HG03457 (cell line): ENCODE measurements at regions not wholly inside any gene's neighbourhood (a gene's known extent, or its start where the extent isn't known, plus 50 kb on each side); places are given as distances from the start of the nearest gene placed in this dataset.
"Not testable (repeated sequence)": the region's sequence is repeated elsewhere in the genome, so short reads cannot be mapped to it uniquely, and the experiment has no call there.

Experiments used
- ATAC-seq: cut with Tn5 transposase; IDR thresholded peaks from one replicate; pipeline ENCODE4 v1.9.1; 2021; ENCODE audit warnings: moderate number of reproducible peaks; ENCODE audit not compliant: unreplicated experiment

DNA sequence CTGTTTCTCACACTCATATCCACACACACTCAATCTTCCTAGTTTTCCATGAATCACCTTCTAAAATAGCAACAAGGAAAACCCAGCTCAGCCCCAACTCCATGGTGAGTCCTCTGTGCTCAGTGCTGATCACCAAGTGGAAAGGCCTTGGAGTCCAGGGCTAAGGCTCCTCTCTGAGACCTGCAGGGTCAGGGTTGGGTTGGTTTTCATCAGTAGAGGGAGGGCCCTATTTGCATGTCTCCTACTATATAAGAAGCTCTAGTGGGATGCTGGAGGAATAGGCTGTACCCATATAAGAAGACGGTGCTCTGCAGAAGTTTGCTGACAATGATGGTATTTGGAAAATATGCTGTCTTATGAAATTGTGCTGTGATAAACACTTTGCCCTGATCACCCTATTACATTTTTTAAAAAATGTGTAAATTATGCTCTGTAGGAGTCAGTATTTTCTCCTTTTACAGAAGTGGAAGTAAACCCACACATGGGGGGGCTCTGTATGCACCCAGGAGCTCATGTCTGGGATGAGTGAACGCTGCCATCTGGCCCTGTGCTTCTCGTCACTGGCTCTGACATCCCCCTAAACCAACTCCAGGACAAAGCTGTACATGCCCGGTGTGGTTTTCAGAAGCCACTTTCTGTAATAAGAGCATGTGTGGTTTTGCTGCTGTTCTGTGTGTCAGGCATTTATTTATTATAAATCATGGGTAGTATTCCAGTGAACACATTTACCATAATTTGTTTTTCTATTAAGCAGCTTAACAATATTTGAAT is 536.3 kb downstream of the TMEM121 start:
- ATAC-seq: no peak

DNA sequence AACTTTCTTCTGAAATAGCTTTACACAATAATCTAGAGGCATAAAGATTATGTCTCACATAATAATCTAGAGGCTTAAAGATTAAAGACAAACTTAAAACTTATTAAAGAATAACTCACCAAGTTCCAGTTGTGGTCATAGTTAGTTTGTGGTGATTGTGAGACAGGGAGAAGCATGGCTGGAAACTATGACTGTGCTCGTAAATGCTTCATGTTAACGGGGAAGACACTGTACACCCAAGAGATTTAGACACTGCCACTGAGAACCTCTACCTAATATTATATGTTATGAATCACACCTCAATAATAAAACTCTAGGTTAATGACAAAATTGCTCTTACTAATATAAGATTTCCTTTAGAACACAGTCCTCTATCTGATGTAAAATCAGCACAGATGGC is 541.6 kb downstream of the TMEM121 start:
- no peak for ATAC-seq

DNA sequence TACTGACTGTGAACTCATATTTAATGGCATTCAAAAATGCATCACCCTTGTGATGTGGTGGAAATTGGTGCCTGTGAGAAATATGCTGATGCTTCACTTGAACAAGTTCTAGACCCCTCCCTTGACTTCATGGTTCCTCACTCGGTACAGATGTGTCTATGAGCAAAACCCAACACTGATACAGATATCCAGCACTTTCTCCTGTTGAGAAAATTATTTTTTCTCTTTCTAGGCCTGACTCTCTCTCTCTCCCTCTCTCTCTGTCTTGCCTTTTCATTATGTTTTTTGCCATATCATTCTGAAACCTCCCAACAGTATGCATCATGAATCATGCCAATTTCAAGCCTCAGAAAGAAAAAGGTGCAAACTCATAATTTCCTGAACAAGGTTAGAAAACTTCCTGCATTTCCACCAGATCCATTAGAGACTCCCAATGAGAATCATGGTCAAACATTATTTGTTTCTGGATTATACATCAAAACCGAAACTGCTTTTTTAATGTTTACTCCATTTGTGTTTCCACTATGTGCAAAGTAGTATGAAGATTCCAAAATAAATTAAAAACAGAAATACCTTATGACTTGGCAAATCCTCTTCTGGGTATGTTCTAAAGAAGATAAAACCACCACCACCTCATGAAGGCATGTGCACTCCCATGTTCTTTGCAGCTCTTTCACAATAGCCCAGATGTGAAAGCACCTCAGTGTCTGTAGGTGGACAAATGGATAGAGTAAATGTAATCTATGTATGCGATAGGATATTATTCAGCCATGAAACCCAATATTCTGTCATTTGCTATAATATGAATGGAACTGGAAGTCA is 543.6 kb downstream of the TMEM121 start:
- ATAC-seq: no peak

DNA sequence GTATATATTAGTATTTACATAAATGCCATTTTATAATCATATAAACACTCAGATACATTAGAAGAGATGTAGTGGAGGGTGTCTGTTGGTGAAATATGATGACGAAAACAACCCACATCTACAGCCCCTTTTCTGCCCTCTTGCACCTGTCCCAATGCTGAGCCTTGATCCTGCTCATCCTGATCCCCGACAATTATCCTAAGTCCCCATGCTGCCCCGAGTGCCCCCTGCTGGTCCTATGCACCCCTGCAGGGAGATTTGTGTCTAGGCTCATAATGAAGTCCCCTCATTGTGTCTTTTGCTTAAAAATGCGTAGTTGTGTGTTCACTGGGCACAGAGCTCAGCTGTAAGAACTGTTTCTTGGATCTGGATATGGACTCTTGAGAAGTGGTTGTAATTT is 554.5 kb downstream of the TMEM121 start:
- ATAC-seq: no peak

DNA sequence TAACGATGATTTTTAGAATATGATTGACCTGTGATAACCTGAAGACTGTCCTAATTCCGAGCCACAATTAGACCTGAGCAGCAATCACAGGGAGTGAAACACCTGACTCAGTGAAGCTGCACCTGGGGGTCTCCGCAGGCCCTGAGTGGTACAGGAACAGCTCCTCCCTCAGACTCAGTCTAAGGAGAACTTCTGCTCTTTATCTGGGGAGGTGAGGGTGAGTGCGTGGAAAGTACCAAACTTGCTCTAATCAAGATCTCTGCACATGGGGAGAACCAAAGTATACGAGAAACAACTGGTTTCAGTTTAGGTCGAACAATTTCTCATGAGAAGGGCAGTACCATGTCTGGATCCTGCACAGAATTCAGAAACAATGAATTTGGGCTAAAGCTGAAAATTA is 555.3 kb downstream of the TMEM121 start:
- not testable (repeated sequence) for ATAC-seq

DNA sequence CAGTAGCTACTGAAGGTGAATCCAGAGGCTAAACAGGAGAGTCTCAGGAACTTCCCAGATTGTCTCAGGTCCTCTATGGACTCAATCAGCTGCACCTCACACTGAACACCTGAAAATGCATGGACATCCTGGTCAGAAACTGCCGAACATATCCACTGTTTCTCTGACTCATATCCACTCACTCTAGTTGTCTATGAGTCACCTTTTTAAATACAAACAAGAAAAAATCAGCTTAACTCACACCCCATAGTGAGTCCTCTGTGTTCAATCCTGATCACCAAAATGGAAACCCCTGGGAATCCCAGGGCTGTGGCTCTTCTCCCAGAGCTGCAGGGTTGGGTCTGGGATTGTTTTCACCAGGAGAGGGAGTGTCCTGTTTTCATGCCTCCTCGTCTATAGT is 556.7 kb downstream of the TMEM121 start:
- ATAC-seq: no peak

DNA sequence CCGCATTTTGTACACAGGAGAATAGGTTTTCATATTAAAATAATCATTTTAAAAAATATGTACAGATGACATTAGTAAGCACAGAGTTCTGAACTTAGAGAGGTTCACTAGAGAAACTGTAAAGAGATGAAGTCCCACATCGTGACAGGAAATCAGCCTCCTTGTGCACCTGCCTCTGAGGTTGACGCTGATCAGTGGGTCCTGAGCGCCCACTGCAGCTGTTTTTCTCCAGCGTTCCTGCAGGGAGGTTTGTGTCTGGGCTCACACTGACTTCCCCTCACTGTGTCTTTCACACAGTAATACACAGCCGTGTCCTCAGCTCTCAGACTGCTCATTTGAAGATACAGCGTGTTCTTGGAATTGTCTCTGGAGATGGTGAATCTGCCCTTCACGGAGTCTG is 561.5 kb downstream of the TMEM121 start:
- no peak for ATAC-seq

DNA sequence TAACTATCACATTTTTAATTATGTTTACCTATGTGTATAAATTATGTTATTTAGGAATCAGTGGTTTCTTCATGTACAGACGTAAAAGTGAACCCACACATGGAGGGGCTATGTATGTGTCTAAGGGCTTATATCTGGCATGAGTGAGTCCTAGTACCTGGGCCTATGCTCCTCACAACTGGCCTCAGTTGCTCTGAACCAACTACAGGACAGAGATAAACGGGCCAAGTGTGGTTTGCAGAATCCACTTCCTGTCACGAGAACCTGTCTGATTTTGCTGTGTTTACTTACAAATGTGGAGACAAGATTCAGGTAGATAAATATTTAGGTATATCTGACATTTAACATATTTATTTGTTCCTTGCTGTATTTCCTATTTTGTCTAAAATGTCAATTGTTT is 562.5 kb downstream of the TMEM121 start:
- ATAC-seq: not testable (repeated sequence)

DNA sequence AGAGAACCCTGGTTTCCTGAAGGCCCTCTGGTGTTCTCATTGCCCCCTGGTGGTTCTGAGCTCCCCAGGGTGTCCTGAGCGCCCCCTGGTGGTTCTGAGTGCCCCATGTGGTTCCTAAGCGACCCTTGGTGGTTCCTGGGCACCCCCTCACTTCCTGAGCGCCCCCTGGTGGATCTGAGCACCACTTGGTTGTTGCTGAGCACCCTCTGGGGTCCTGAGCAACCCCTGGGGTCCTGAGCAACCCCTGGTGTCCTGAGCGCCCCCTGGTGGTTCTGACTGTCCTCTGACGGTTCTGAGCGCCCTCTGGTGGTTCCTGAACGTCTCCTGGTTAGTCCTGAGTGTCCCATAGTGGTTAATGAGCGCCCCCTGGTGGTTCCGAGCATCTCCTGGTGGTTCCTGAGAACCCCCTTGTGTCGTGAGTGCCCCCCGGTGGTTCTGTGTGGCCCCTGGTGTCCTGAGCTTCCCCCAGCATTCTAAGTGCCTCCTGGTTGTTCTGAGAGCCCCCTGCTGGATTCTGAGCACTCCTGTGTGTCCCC is 568.3 kb downstream of the TMEM121 start:
- no peak for ATAC-seq

DNA sequence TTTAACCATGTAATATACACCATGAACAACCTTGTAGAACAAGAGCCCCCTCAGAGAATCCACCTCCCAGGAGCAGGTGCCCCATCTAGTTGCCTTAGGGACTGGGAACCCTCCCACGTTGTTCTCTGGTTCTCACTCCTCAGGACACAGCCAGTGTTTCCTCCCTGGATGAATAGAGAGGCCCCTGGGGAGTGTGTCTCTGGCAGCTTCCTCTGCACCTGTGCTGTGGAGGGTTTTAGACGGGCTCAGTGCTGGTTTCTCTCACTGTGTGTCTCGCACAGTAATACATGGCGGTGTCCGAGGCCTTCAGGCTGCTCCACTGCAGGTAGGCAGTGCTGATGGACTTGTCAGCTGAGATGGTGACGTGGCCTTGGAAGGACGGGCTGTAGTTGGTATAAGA is 581.3 kb downstream of the TMEM121 start:
- no peak for ATAC-seq

DNA sequence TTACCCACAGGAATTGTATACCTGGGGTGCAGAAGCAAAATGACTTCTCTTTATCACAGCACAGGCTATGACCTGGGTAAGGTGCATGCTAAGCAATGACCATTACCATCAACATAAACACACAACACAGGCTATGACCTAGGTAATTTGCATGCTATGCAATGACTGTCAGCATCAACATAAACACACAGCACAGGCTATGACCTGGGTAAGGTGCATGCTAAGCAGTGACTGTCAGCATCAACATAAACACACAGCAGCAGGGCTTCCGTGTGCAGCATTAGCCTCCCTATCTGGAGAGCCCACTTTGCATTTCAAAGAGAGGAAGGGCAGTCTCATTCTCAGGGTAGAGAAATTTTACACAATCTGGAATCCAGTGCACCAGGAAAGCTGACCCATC is 583.0 kb downstream of the TMEM121 start:
- no peak for ATAC-seq

DNA sequence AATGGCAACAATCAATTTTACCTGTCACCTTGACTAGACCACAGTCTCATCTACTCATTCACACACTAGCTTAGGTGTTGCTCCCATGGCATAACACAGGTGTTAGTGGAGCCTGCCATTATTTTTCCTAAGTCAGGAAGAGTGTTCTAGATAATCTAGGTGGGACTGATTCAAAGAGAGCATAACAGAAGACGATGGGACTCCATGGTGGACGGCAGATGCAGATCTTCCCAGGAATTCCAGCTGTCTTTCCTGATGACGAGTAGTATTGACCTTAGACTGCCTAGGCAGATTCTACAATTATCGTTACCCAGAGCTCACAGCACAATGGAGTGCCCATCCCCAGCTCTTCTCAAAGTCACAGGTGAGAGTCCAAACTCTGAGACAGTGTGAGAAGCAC is 589.0 kb downstream of the TMEM121 start:
- ATAC-seq: no peak

DNA sequence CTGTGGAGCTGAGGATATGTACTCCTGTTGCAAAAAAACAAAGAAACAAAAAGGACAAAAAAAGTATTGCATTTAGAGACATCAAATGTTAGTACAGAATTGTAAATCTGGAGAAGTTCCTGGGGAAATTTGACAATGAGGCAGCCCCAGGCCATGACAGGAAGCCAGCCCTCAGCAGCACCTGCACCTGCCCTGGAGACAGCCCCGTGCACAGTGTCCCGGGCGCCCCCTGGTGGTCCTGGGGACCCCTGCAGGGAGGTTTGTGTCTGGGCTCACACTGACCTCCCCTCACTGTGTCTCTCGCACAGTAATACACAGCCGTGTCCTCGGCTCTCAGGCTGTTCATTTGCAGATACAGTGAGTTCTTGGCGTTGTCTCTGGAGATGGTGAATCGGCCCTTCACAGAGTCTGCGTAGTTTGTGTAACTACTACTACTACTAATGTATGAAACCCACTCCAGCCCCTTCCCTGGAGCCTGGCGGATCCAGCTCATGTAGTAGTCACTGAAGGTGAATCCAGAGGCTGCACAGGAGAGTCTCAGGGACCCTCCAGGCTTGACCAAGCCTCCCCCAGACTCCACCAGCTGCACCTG is 590.1 kb downstream of the TMEM121 start:
- not testable (repeated sequence) for ATAC-seq

DNA sequence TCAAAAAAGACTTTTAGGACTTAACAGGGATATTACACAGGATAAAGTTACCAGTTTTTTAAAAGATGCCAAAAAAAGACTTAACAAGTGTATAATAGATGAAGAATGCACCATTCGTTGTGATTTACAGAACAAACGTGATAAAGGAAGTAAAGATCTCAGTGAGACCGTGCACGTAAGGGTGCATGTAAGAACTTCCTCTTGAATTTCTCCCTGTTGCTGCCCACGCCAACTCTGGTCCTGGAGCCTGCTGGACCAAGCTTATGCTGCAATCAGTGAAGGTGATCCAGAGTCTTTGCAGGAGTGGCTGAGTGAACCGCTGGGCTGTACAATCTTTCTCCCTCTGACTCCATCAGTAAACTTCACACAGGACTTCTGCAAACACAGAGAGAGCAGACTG is 593.7 kb downstream of the TMEM121 start:
- no peak for ATAC-seq

DNA sequence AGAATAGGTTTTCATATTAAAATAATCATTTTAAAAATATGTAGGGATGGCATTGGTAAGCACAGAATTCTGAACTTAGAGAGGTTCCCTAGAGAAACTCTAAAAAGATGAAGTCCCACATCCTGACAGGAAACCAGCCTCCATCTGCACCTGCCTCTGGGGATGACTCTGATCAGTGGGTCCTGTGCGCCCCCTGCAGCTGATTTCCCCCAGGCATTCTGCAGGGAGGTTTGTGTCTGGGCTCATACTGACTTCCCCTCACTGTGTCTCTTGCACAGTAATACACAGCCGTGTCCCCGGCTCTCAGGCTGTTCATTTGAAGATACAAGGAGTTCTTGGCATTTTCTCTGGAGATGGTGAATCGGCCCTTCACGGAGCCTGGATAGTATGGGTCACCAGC is 602.9 kb downstream of the TMEM121 start:
- no peak for ATAC-seq

DNA sequence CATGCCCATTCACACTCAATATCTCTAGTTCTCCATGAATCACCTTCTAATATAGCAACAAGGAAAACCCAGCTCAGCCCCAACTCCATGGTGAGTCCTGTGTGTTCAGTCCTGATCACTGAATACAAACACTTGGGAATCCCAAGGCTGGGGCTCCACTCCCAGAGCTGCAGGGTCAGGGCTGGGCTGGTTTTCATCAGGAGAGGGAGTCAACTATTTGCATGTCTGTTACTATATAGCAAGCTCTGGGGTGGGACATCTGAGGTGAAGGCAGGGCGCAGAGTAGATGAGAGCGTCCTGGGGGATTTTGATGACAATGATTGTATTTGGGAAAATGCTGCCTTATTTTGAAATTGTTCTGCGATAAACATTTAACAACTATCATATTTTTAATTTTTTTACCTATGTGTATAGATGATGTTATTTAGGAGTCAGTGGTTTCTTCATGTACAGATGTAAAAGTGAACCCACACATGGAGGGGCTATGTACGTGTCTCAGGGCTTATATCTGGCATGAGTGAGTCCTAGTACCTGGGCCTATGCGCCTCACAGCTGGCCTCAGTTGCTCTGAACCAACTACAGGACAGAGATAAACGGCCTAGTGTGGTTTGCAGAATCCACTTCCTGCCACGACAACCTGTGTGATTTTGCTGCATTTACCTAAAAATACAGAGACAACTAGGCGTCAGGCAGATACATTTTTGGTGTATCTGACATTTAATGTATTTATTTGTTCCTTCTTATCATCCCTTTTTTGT is 603.7 kb downstream of the TMEM121 start:
- not testable (repeated sequence) for ATAC-seq

DNA sequence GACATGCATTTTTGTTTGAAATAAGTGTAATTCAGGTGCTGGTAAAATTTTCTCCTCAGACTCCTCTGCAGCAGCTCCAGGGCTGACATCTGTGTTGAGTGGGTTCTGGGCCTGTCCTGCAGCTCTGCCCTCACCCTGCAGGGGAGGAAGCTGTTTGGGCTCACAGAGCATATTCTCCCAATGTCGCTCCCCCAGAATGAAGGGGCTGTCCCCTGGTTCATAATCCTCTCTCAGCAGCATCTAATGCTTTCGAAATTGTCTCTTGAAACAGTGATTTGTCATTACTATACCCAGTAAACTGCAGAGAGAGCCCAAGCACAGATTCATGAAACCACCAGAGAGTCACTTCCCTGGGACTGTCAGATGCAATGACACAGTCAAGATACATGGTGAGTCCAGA is 606.7 kb downstream of the TMEM121 start:
- not testable (repeated sequence) for ATAC-seq

DNA sequence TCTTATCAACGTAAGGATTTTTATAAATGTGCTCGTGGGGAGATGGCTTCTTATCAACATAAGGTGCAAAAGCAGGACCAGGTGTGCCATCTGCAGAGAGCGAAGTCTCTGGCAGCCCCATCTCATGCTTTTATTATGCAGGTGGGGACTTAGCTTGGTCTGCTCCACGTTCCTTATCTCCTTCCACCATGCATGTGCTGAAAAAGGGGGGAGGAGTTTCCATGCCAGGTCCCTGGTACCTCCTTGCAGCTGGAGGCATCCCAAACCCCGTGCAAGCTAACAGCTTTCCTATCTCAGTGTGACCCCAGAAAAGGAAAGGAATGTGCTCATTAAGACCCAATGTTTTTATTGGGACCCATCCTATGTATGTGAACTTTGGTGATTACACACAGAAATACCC is 608.5 kb downstream of the TMEM121 start:
- no peak for ATAC-seq

DNA sequence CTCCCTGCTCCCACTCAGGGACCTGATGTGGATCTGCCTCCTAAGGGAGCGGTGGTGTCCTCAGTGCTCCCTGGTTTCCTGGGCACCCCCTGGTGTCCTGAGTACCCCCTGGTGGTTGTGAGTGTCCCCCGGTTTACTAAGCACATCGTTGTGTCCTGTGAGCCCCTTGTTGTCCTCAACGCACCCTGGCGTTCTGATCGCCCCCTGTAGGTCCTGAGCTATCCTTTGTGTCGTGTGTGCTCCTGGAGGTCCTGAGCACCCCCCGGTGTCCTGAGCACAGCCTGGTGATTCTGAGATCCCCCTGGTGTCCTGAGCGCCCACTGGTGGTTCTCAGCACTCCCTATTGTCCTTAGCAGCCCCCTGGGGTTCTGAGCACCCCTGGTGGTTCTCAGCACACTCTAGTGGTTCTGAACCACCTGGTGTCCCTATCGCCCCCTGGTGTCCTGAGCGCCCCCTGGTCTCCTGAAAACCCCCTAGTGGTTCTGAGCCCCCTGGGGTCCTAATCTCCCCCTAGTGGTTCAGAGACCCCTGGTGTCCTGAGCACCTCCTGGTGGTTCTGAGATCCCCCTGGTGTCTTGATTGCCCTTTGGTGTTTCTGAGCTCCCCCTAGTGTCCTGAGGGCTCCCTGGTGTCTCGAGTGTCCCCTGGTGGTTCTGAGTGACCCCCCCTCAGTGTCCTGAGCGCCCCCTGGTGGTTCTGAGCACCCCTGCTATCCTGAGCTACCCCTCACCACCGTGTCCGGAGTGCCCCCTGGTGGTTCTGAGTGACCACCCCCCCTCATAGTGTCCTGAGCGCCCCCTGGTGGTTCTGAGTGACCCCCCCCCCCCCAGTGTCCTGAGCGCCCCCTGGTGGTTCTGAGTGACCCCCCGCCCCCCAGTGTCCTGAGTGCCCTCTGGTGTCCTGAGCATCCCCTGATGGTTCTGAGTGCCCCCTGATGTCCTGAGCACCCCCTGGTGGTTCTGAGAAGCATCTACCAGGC is 615.1 kb downstream of the TMEM121 start:
- ATAC-seq: no peak

DNA sequence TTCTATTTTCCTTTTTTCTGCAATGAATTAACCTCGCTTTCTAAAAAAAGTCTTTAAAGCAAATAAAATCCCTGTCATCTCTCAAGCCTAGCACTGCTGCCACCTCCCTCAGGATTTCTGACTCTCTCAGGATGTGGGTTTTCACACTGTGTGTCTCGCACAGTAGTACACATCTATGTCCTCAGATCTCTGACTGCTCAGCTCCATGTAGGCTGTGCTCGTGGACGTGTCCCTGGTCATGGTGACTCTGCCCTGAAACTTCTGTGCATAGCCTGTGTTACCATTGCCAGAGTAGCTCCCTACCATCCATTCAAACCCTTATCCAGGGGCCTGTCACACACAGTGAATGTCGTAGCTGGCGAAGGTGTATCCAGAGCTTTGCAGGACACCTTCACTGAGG is 619.3 kb downstream of the TMEM121 start:
- ATAC-seq: not testable (repeated sequence)
